Inferior parietal cortex (tissue), 1 donor: ENCODE measurements at regions not wholly inside any gene's neighbourhood (a gene's known extent, or its start where the extent isn't known, plus 50 kb on each side); places are given as distances from the start of the nearest gene placed in this dataset.
A peak's percentile ranks its signal among the peaks of the same experiment; 100 is the strongest.

Experiments
- DNase-seq: peaks from one replicate; pipeline ENCODE4 v3.0.0-alpha.2; 2016; ENCODE audit errors: extremely low spot score

- DNase-seq = peak; percentile 75
These were observed 122.5 kb upstream of the MAX start for GRCh38 chr14:65224799-65225198.

GRCh38 chr14:65225299-65226159, 123.2 kb upstream of the MAX start:
- no peak for DNase-seq

GRCh38 chr14:65226824-65227604, 124.7 kb upstream of the MAX start:
- DNase-seq = no peak

- no peak for DNase-seq
These were observed 126.1 kb upstream of the MAX start for GRCh38 chr14:65228436-65228835.

- DNase-seq = no peak
These were observed 126.8 kb upstream of the MAX start for GRCh38 chr14:65228956-65229747.

- DNase-seq = peak; percentile 88
These were observed 127.7 kb upstream of the MAX start for GRCh38 chr14:65229748-65230728.

GRCh38 chr14:65231286-65231980, 129.1 kb upstream of the MAX start:
- no peak for DNase-seq

GRCh38 chr14:65234752-65235361, 132.5 kb upstream of the MAX start:
- DNase-seq = no peak

GRCh38 chr14:65237023-65237814, 134.9 kb upstream of the MAX start:
- DNase-seq = no peak

GRCh38 chr14:65237941-65238340, 135.6 kb upstream of the MAX start:
- DNase-seq = no peak

- DNase-seq = no peak
These were observed 136.1 kb upstream of the MAX start for GRCh38 chr14:65238456-65238855.

GRCh38 chr14:65239143-65239937, 137.0 kb upstream of the MAX start:
- no peak for DNase-seq

- peak; percentile 60 for DNase-seq
These were observed 137.6 kb upstream of the MAX start for GRCh38 chr14:65239938-65240296.

- DNase-seq = no peak
These were observed 138.9 kb upstream of the MAX start for GRCh38 chr14:65241125-65241752.

GRCh38 chr14:65242732-65243134, 140.4 kb upstream of the MAX start:
- no peak for DNase-seq

- no peak for DNase-seq
These were observed 141.6 kb upstream of the MAX start for GRCh38 chr14:65243766-65244442.

- no peak for DNase-seq
These were observed 147.3 kb upstream of the MAX start for GRCh38 chr14:65249471-65250161.
